ENCODE measurements at regions not wholly inside any gene's neighbourhood (a gene's known extent, or its start where the extent isn't known, plus 50 kb on each side); places are given as distances from the start of the nearest gene placed in this dataset.

GRCh38 chr12:100675432-100675831, 101.9 kb downstream of the GAS2L3 start:
- Mint-ChIP-seq H3K4me1 (no peaks in the 10 kb centered on the region), H3K36me3 (ENCODE audit: low read depth) (no peaks in the 10 kb centered on the region), H3K27me3 (no peaks in the 10 kb centered on the region), H3K9me3 (no peaks in the 10 kb centered on the region), H3K27ac (no peak overlapping the region), H3K4me3 (no peak overlapping the region)
- DNase-seq, result no peak
- intact Hi-C loops (cut with micrococcal nuclease), result no loop called here

- H3K4me3 Mint-ChIP-seq, result no peak overlapping the region
- H3K9me3 Mint-ChIP-seq, result peaks cover 3% of the 10 kb centered on the region
These were observed 107.6 kb downstream of the GAS2L3 start for GRCh38 chr12:100681074-100681473.

GRCh38 chr12:100682178-100682577, 108.7 kb downstream of the GAS2L3 start:
- no peaks in the 10 kb centered on the region for H3K27me3 Mint-ChIP-seq
- DNase-seq, result no peak
- H3K36me3 Mint-ChIP-seq (ENCODE audit: low read depth), result no peaks in the 10 kb centered on the region
- H3K4me1 Mint-ChIP-seq, result no peaks in the 10 kb centered on the region
- H3K27ac Mint-ChIP-seq, result no peak overlapping the region
- no peak overlapping the region for H3K4me3 Mint-ChIP-seq
- peaks cover 7% of the 10 kb centered on the region for H3K9me3 Mint-ChIP-seq
- intact Hi-C loops (cut with micrococcal nuclease), result no loop called here

More at GRCh38 chr12:100681074-100681473, 107.6 kb downstream of the GAS2L3 start:
- Mint-ChIP-seq H3K36me3 (ENCODE audit: low read depth) (no peaks in the 10 kb centered on the region), H3K27ac (no peak overlapping the region), H3K4me1 (no peaks in the 10 kb centered on the region), H3K27me3 (no peaks in the 10 kb centered on the region)
- intact Hi-C loops (cut with micrococcal nuclease), result no loop called here
- DNase-seq, result no peak

- Mint-ChIP-seq H3K36me3 (ENCODE audit: low read depth) (no peaks in the 10 kb centered on the region), H3K4me1 (no peaks in the 10 kb centered on the region), H3K27me3 (no peaks in the 10 kb centered on the region), H3K4me3 (no peak overlapping the region), H3K27ac (no peak overlapping the region), H3K9me3 (peaks cover 7% of the 10 kb centered on the region)
- intact Hi-C loops (cut with micrococcal nuclease), result no loop called here
- DNase-seq, result no peak
These were observed 106.9 kb upstream of the ANO4 start for GRCh38 chr12:100687686-100688085.

- Mint-ChIP-seq H3K27me3 (no peaks in the 10 kb centered on the region), H3K9me3 (peaks cover 7% of the 10 kb centered on the region), H3K4me1 (no peaks in the 10 kb centered on the region), H3K27ac (no peak overlapping the region), H3K4me3 (no peak overlapping the region), H3K36me3 (ENCODE audit: low read depth) (no peaks in the 10 kb centered on the region)
- intact Hi-C loops (cut with micrococcal nuclease), result no loop called here
- DNase-seq, result no peak
These were observed 106.1 kb upstream of the ANO4 start for GRCh38 chr12:100688451-100688864.

- no peak for DNase-seq
- no peak overlapping the region for H3K4me3 Mint-ChIP-seq
- H3K36me3 Mint-ChIP-seq (ENCODE audit: low read depth), result no peaks in the 10 kb centered on the region
- peaks cover under 1% of the 10 kb centered on the region for H3K27me3 Mint-ChIP-seq
- no peaks in the 10 kb centered on the region for H3K4me1 Mint-ChIP-seq
- intact Hi-C loops (cut with micrococcal nuclease), result no loop called here
- no peak overlapping the region for H3K27ac Mint-ChIP-seq
- no peaks in the 10 kb centered on the region for H3K9me3 Mint-ChIP-seq
These were observed 102.1 kb upstream of the ANO4 start for GRCh38 chr12:100692502-100692901.

GRCh38 chr12:100698518-100698917, 96.1 kb upstream of the ANO4 start:
- H3K27me3 Mint-ChIP-seq, result peaks cover 5% of the 10 kb centered on the region
- H3K4me3 Mint-ChIP-seq, result no peak overlapping the region
- intact Hi-C loops (cut with micrococcal nuclease), result no loop called here
- no peaks in the 10 kb centered on the region for H3K36me3 Mint-ChIP-seq (ENCODE audit: low read depth)
- no peaks in the 10 kb centered on the region for H3K9me3 Mint-ChIP-seq
- no peak for DNase-seq
- no peaks in the 10 kb centered on the region for H3K4me1 Mint-ChIP-seq
- H3K27ac Mint-ChIP-seq, result no peak overlapping the region

- Mint-ChIP-seq H3K36me3 (ENCODE audit: low read depth) (no peaks in the 10 kb centered on the region), H3K9me3 (no peaks in the 10 kb centered on the region), H3K27ac (no peak overlapping the region), H3K27me3 (peaks cover 5% of the 10 kb centered on the region), H3K4me3 (no peak overlapping the region), H3K4me1 (no peaks in the 10 kb centered on the region)
- intact Hi-C loops (cut with micrococcal nuclease), result no loop called here
- no peak for DNase-seq
These were observed 95.4 kb upstream of the ANO4 start for GRCh38 chr12:100699209-100699608.

- Mint-ChIP-seq H3K9me3 (no peaks in the 10 kb centered on the region), H3K36me3 (ENCODE audit: low read depth) (no peaks in the 10 kb centered on the region), H3K27ac (no peak overlapping the region), H3K27me3 (peaks cover 3% of the 10 kb centered on the region), H3K4me1 (no peaks in the 10 kb centered on the region), H3K4me3 (no peak overlapping the region)
- intact Hi-C loops (cut with micrococcal nuclease), result no loop called here
- DNase-seq, result no peak
These were observed 91.2 kb upstream of the ANO4 start for GRCh38 chr12:100703337-100703736.

- intact Hi-C loops (cut with micrococcal nuclease), result no loop called here
- H3K27ac Mint-ChIP-seq, result no peak overlapping the region
- no peak overlapping the region for H3K4me3 Mint-ChIP-seq
These were observed 90.7 kb upstream of the ANO4 start for GRCh38 chr12:100703868-100704267.

GRCh38 chr12:100706033-100706432, 88.5 kb upstream of the ANO4 start:
- Mint-ChIP-seq H3K9me3 (no peaks in the 10 kb centered on the region), H3K4me3 (no peak overlapping the region), H3K27ac (no peak overlapping the region), H3K4me1 (no peaks in the 10 kb centered on the region), H3K36me3 (ENCODE audit: low read depth) (no peaks in the 10 kb centered on the region), H3K27me3 (peaks cover 2% of the 10 kb centered on the region)
- intact Hi-C loops (cut with micrococcal nuclease), result no loop called here
- DNase-seq, result no peak

More at GRCh38 chr12:100703868-100704267, 90.7 kb upstream of the ANO4 start:
- no peaks in the 10 kb centered on the region for H3K36me3 Mint-ChIP-seq (ENCODE audit: low read depth)
- H3K9me3 Mint-ChIP-seq, result no peaks in the 10 kb centered on the region
- no peak for DNase-seq
- H3K27me3 Mint-ChIP-seq, result peaks cover 4% of the 10 kb centered on the region
- H3K4me1 Mint-ChIP-seq, result no peaks in the 10 kb centered on the region

GRCh38 chr12:100708591-100708990, 86.0 kb upstream of the ANO4 start:
- H3K4me3 Mint-ChIP-seq, result no peak overlapping the region
- no peaks in the 10 kb centered on the region for H3K36me3 Mint-ChIP-seq (ENCODE audit: low read depth)
- peaks cover 2% of the 10 kb centered on the region for H3K27me3 Mint-ChIP-seq
- no peak overlapping the region for H3K27ac Mint-ChIP-seq
- H3K4me1 Mint-ChIP-seq, result no peaks in the 10 kb centered on the region
- DNase-seq, result no peak
- no peaks in the 10 kb centered on the region for H3K9me3 Mint-ChIP-seq
- intact Hi-C loops (cut with micrococcal nuclease), result no loop called here

- H3K9me3 Mint-ChIP-seq, result no peaks in the 10 kb centered on the region
- DNase-seq, result no peak
- peaks cover 58% of the 10 kb centered on the region for H3K27me3 Mint-ChIP-seq
- no peaks in the 10 kb centered on the region for H3K4me1 Mint-ChIP-seq
- no peaks in the 10 kb centered on the region for H3K36me3 Mint-ChIP-seq (ENCODE audit: low read depth)
- intact Hi-C loops (cut with micrococcal nuclease), result no loop called here
- H3K27ac Mint-ChIP-seq, result no peak overlapping the region
- no peak overlapping the region for H3K4me3 Mint-ChIP-seq
These were observed 78.3 kb upstream of the ANO4 start for GRCh38 chr12:100715976-100716944.

GRCh38 chr12:100716945-100717732, 77.4 kb upstream of the ANO4 start:
- Mint-ChIP-seq H3K27me3 (peaks cover 58% of the 10 kb centered on the region), H3K4me3 (no peak overlapping the region), H3K4me1 (no peaks in the 10 kb centered on the region), H3K9me3 (no peaks in the 10 kb centered on the region), H3K27ac (no peak overlapping the region), H3K36me3 (ENCODE audit: low read depth) (no peaks in the 10 kb centered on the region)
- intact Hi-C loops (cut with micrococcal nuclease), result no loop called here
- no peak for DNase-seq
